GM19023 (cell line): ENCODE measurements at regions not wholly inside any gene's neighbourhood (a gene's known extent, or its start where the extent isn't known, plus 50 kb on each side); places are given as distances from the start of the nearest gene placed in this dataset.

ENCODE experiments used
- ATAC-seq: cut with Tn5 transposase; IDR thresholded peaks from one replicate; pipeline ENCODE4 v1.9.1; 2021; ENCODE audit warnings: mild to moderate bottlenecking, moderate library complexity; ENCODE audit not compliant: unreplicated experiment

GRCh38 chr12:92089559-92089958 lies 56.1 kb downstream of the BTG1 start:
- ATAC-seq: no peak

DNA sequence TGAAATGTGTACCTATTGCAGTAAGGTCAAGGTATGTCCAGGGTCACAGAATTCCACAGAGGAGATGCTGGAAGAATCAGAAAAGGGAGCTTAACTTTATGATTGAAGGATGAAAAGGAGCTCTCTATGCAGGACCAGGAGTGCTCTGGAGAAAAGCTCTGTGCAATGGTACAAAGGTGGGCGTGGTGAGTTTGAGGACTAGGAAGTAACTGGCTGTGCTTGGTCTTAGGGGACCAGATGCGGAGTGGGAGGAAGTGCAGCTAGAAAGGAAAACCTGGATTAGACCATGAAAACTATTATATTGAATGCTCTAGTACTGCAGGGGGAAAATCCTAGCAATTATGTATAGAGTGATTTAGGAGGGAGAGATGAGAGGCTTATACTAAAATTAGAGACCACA lies 56.8 kb downstream of the BTG1 start:
- ATAC-seq: no peak

DNA sequence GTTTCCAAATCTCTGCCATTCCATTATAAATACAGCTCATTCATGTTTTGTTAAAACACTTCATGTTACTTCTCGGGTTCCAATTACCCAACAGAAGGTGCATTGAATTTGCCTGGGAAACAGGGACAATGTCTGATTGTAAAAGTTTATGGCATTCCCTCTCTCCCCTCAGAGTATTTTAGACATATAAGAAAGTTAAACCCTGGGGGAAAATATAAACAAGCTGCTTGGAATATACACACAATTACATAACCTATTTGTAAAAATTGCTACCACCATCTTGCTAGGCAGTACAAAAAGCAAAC lies 60.0 kb downstream of the BTG1 start:
- no peak for ATAC-seq

DNA sequence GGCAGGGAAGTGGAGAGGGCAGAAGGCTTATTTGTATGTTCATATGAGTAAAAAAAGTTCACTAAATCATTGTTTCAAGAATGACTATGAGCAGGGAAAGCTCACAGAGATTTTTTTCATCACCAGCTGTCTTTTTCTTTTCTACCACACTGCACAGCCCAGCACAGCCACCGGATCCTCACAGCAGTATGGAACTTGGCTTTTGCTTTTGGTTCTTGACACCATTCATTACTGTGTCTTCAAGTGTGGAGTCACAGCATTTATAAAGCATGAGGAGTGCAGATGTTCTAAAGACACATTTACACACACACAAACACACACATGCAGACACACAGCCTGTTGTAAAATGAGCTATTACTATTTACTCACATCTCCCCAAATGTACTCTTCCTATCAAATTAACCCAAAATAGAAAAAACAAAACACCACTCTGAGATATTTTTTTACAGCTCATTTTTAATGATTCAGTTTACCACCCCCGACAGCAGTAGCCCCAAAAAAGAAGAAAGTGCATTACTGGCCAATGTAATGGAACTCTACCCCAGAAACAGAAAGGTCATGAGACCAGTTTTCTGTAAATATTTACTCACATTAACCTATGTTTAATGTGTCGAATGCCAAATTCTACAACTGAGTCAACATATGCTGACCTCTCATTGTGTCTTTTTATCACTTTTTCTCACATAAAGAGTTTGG lies 60.5 kb downstream of the BTG1 start:
- ATAC-seq: peak; percentile 58

- ATAC-seq: no peak
These were observed 64.7 kb downstream of the BTG1 start for GRCh38 chr12:92080911-92081285.

DNA sequence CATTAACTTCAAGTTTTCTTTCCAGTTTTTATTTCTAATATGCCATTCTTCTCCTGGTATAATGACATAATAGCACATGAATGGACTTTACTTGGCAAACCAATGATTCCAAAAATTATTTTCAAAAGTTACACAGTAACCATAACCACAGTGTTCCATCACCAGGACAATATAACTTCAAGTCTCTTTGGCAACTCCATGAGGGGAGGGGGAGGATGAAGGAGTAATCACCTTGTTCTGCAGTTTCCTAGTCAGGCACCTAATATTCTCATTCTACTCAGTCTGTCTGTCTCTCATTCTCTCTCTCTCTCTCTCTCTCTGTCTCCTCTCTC lies 66.6 kb downstream of the BTG1 start:
- ATAC-seq: no peak

- no peak for ATAC-seq
These were observed 67.2 kb downstream of the BTG1 start for GRCh38 chr12:92078167-92079053.

GRCh38 chr12:92077530-92077929 lies 68.1 kb downstream of the BTG1 start:
- no peak for ATAC-seq

- ATAC-seq: no peak
These were observed 69.5 kb downstream of the BTG1 start for GRCh38 chr12:92076101-92076500.

- ATAC-seq: no peak
These were observed 70.2 kb downstream of the BTG1 start for GRCh38 chr12:92075425-92075914.

GRCh38 chr12:92074889-92075288 lies 70.8 kb downstream of the BTG1 start:
- ATAC-seq: no peak

- no peak for ATAC-seq
These were observed 72.6 kb downstream of the BTG1 start for GRCh38 chr12:92073094-92073493.

GRCh38 chr12:92072112-92072511 lies 73.5 kb downstream of the BTG1 start:
- no peak for ATAC-seq

GRCh38 chr12:92070864-92071445 lies 74.7 kb downstream of the BTG1 start:
- no peak for ATAC-seq

GRCh38 chr12:92070054-92070863 lies 75.4 kb downstream of the BTG1 start:
- peak; percentile 56 for ATAC-seq

GRCh38 chr12:92068459-92068858 lies 77.2 kb downstream of the BTG1 start:
- no peak for ATAC-seq

DNA sequence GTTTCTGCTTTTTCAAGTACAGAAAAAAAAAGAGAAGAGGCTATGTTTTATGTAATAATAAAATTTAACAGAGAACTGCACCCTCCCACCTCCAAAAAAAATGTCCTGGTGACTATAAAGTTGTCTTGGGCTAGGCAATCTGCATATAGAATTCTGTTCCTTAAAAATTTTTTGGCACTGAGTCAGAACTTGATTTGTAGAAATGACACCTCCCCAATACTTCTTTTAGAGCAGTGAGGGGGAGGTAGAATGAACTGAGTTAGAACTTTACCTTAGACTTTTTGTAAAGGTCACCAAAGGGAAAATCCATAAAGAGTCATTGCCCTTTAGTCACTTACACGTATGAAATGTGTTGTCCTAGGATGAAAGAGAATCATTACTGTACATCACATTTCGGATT lies 80.0 kb downstream of the BTG1 start:
- no peak for ATAC-seq

GRCh38 chr12:92065018-92065499 lies 80.6 kb downstream of the BTG1 start:
- ATAC-seq: peak; percentile 71

- no peak for ATAC-seq
These were observed 81.2 kb downstream of the BTG1 start for GRCh38 chr12:92064422-92064821.

GRCh38 chr12:92063641-92064040 lies 82.0 kb downstream of the BTG1 start:
- ATAC-seq: no peak
